Gastroesophageal sphincter (tissue), 4 donors: ENCODE measurements at regions not wholly inside any gene's neighbourhood (a gene's known extent, or its start where the extent isn't known, plus 50 kb on each side); places are given as distances from the start of the nearest gene placed in this dataset.

Experiments used
- ATAC-seq: fragments of 150-250 bp; one replicate; pipeline ENCODE4 v1.9.1; 2016; ENCODE audit warnings: mild to moderate bottlenecking, moderate library complexity
- H3K27ac ChIP-seq, 4 donors: fragments of 200-600 bp; sonication (generic) in 3 of 4; 1 replicate in 3 of 4; 2 replicates in 1 of 4; pipeline ENCODE4 v1.5.1; 2016 to 2019
- H3K27me3 ChIP-seq: fragments of 200-600 bp; sonication (generic); one replicate; pipeline ENCODE4 v1.5.1; 2019
- H3K36me3 ChIP-seq, 2 donors: fragments of 200-600 bp; sonication (generic); one replicate each; pipeline ENCODE4 v1.5.1; 2019; ENCODE audit warnings: control low read depth in 1 of 2
- H3K4me1 ChIP-seq, 3 donors: fragments of 200-600 bp; sonication (generic); 1 replicate in 2 of 3; 2 replicates in 1 of 3; pipeline ENCODE4 v1.5.1; 2016 to 2019; ENCODE audit warnings: control low read depth in 2 of 3
- H3K4me3 ChIP-seq, 2 donors: fragments of 200-600 bp; sonication (generic); one replicate each; pipeline ENCODE4 v1.5.1; 2019; ENCODE audit warnings: mild to moderate bottlenecking in 1 of 2, moderate library complexity in 1 of 2
- H3K9me3 ChIP-seq, 3 donors: fragments of 200-600 bp; sonication (generic); one replicate each; pipeline ENCODE4 v1.5.1; 2017 to 2019; ENCODE audit warnings: control low read depth in 2 of 3
- CTCF ChIP-seq, 4 experiments: fragments of 200-600 bp in 2 of 4; fragments of 450-650 bp in 2 of 4; sonication (generic) in 1 of 4; IDR thresholded peaks; one replicate each; pipeline ENCODE4 v1.5.1; 2017 to 2019; ENCODE audit warnings: antibody characterized with exemption in 4 of 4, mild to moderate bottlenecking in 2 of 4, moderate library complexity in 2 of 4
- EP300 ChIP-seq: sonication (generic); formaldehyde crosslinking; IDR thresholded peaks from one replicate; pipeline ENCODE4 v1.6.1; 2017; ENCODE audit warnings: antibody characterized with exemption, mild to moderate bottlenecking
- POLR2A ChIP-seq, 2 donors: fragments of 450-650 bp; IDR thresholded peaks; one replicate each; pipeline ENCODE4 v1.6.1; 2017; ENCODE audit warnings: antibody characterized with exemption in 2 of 2, mild to moderate bottlenecking in 2 of 2, moderate library complexity in 1 of 2
- POLR2AphosphoS5 ChIP-seq: sonication (generic); formaldehyde crosslinking; IDR thresholded peaks from one replicate; pipeline ENCODE4 v1.6.1; 2017; ENCODE audit warnings: antibody characterized with exemption
- WGBS, 2 donors: methylation state at CpG; one replicate each; pipeline ENCODE4 v1.1.5; 2018; ENCODE audit warnings: low coverage in 1 of 2; 5-methylcytosine and 5-hydroxymethylcytosine counted together

GRCh38 chr18:3391704-3392466 is 58.1 kb upstream of the TGIF1 start:
- Histone ChIP-seq H3K4me3 (no peak overlapping the region), H3K4me1 (no peaks in the 10 kb centered on the region), H3K27ac (no peak overlapping the region), H3K36me3 (no peaks in the 10 kb centered on the region), H3K9me3 (peaks cover 0 to 15% (median 0%) of the 10 kb centered on the region in 3 donors), H3K27me3 (no peaks in the 10 kb centered on the region)
- TF ChIP-seq POLR2AphosphoS5 (no peak), POLR2A (IDR thresholded peaks at IDR 0.05) (no peak), CTCF (IDR thresholded peaks at IDR 0.05) (no peak), EP300 (no peak)
- ATAC-seq, result no peak
- WGBS, 2 donors, result 76 to 80% methylated on average over 4 to 5 of the region's 5 CpGs

DNA sequence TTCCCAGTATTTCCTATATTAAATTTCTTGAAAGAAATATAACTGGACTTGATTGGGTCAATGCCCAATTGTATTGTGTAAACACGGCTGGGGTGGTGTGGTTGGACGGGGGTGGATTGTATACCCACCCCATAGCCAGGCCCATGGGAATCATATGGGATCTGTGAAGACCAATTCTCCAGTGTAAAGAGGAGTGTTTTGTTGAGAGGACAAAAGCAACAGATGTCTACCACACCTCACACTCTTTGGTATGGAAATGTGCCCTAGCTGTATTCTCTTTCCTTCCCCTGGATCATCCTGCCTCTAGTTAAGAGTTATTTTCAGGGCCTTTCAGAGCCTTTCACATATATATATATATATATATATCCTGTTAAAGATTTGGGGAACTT is 57.5 kb upstream of the TGIF1 start:
- H3K4me1 ChIP-seq, result no peaks in the 10 kb centered on the region
- TF ChIP-seq POLR2A (IDR thresholded peaks at IDR 0.05) (no peak), POLR2AphosphoS5 (no peak), EP300 (no peak), CTCF (IDR thresholded peaks at IDR 0.05) (no peak)
- no peak overlapping the region for H3K4me3 ChIP-seq
- H3K27ac ChIP-seq, result no peak overlapping the region
- H3K9me3 ChIP-seq, result peaks cover 0 to 15% (median 0%) of the 10 kb centered on the region in 3 donors
- ATAC-seq, result no peak
- WGBS, 2 donors, result 68 to 100% methylated on average over 2 of the region's 2 CpGs
- H3K36me3 ChIP-seq, result no peaks in the 10 kb centered on the region
- no peaks in the 10 kb centered on the region for H3K27me3 ChIP-seq

- WGBS, 2 donors, result 93% methylated on average over 2 of the region's 5 CpGs; no CpG with 5 or more reads in 1 of the 2 donors
Observed at GRCh38 chr18:3394648-3395047, 55.3 kb upstream of the TGIF1 start.

DNA sequence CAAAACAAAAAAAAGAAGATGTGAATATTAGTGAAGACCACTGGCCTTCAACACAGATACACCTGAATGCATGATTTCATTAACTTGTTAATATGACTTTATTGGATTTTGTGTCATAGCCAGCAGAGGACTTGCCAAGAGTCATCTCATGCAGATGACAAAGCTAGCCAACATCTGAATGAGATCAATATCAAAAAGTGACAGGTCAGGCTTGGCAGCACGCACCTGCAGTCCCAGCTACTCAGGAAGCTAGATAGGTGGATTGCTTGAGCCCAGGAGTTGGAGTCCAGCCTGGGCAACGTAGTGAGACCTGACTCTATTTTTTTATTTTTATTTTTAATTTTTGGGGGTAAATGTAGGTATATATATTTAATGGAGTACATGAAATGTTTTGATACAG is 54.5 kb upstream of the TGIF1 start:
- Histone ChIP-seq H3K9me3 (peaks cover 0 to 4% (median 0%) of the 10 kb centered on the region in 3 donors), H3K27me3 (no peaks in the 10 kb centered on the region), H3K4me1 (no peaks in the 10 kb centered on the region), H3K4me3 (no peak overlapping the region), H3K36me3 (no peaks in the 10 kb centered on the region), H3K27ac (no peak overlapping the region)
- WGBS, 2 donors, result 63 to 68% methylated on average over 2 of the region's 2 CpGs
- ATAC-seq, result no peak
- TF ChIP-seq POLR2A (IDR thresholded peaks at IDR 0.05), result no peak

More at GRCh38 chr18:3394648-3395047, 55.3 kb upstream of the TGIF1 start:
- Histone ChIP-seq H3K9me3 (peaks cover 0 to 11% (median 0%) of the 10 kb centered on the region in 3 donors), H3K4me3 (no peak overlapping the region), H3K36me3 (no peaks in the 10 kb centered on the region), H3K27ac (no peak overlapping the region), H3K4me1 (no peaks in the 10 kb centered on the region), H3K27me3 (no peaks in the 10 kb centered on the region)
- TF ChIP-seq EP300, result no peak
- no peak for TF ChIP-seq POLR2A (IDR thresholded peaks at IDR 0.05)
- TF ChIP-seq POLR2AphosphoS5, result no peak
- TF ChIP-seq CTCF (IDR thresholded peaks at IDR 0.05), result no peak
- no peak for ATAC-seq

- Histone ChIP-seq H3K36me3 (no peaks in the 10 kb centered on the region), H3K4me1 (no peaks in the 10 kb centered on the region), H3K9me3 (peaks cover 0 to 4% (median 0%) of the 10 kb centered on the region in 3 donors), H3K4me3 (no peak overlapping the region), H3K27ac (no peak overlapping the region), H3K27me3 (no peaks in the 10 kb centered on the region)
- ATAC-seq, result no peak
- TF ChIP-seq POLR2AphosphoS5, result no peak
- WGBS, 2 donors, result 60 to 75% methylated on average over 7 of the region's 7 CpGs
Observed at GRCh38 chr18:3397031-3397750, 52.8 kb upstream of the TGIF1 start.

GRCh38 chr18:3397786-3398185 is 52.2 kb upstream of the TGIF1 start:
- Histone ChIP-seq H3K9me3 (peaks cover 0 to 4% (median 0%) of the 10 kb centered on the region in 3 donors), H3K27ac (no peak overlapping the region), H3K27me3 (no peaks in the 10 kb centered on the region), H3K36me3 (no peaks in the 10 kb centered on the region), H3K4me1 (no peaks in the 10 kb centered on the region), H3K4me3 (no peak overlapping the region)
- ATAC-seq, result no peak
- WGBS, 2 donors, result 31 to 40% methylated on average over 1 to 2 of the region's 2 CpGs
- TF ChIP-seq POLR2A (IDR thresholded peaks at IDR 0.05) (no peak), CTCF (IDR thresholded peaks at IDR 0.05) (no peak), POLR2AphosphoS5 (no peak), EP300 (no peak)
